Lower leg skin (tissue), 4 donors: ENCODE measurements at regions not wholly inside any gene's neighbourhood (a gene's known extent, or its start where the extent isn't known, plus 50 kb on each side); places are given as distances from the start of the nearest gene placed in this dataset.

Source experiments
- DNase-seq, 2 donors: peaks; one replicate each; pipeline ENCODE4 v3.0.0-alpha.2; 2019; ENCODE audit warnings: low spot score in 2 of 2
- H3K4me3 ChIP-seq: fragments of 200-600 bp; sonication (generic); 2 replicates; pipeline ENCODE4 v1.5.1; 2017; ENCODE audit warnings: mild to moderate bottlenecking, low read depth; ENCODE audit not compliant: poor library complexity, severe bottlenecking
- POLR2A ChIP-seq, 2 donors: fragments of 450-650 bp; IDR thresholded peaks; one replicate each; pipeline ENCODE4 v1.6.1; 2016 to 2017; ENCODE audit warnings: antibody characterized with exemption in 2 of 2, mild to moderate bottlenecking in 1 of 2, moderate library complexity in 1 of 2
- WGBS, 2 donors: methylation state at CpG; one replicate each; pipeline ENCODE4 v1.1.5; 2018; 5-methylcytosine and 5-hydroxymethylcytosine counted together
- intact Hi-C: fragments of 100-400 bp; cut with DNase I; formaldehyde crosslinking; loops from one replicate; pipeline ENCODE4 v1.15.0; 2023; ENCODE audit warnings: low total_unique reads
- TF ChIP-seq, protein P1 (sequence below), 3 donors: fragments of 450-650 bp; IDR thresholded peaks; one replicate each; pipeline ENCODE4 v1.5.1; 2016; ENCODE audit warnings: antibody characterized with exemption in 3 of 3, mild to moderate bottlenecking in 3 of 3, moderate library complexity in 2 of 3

DNA sequence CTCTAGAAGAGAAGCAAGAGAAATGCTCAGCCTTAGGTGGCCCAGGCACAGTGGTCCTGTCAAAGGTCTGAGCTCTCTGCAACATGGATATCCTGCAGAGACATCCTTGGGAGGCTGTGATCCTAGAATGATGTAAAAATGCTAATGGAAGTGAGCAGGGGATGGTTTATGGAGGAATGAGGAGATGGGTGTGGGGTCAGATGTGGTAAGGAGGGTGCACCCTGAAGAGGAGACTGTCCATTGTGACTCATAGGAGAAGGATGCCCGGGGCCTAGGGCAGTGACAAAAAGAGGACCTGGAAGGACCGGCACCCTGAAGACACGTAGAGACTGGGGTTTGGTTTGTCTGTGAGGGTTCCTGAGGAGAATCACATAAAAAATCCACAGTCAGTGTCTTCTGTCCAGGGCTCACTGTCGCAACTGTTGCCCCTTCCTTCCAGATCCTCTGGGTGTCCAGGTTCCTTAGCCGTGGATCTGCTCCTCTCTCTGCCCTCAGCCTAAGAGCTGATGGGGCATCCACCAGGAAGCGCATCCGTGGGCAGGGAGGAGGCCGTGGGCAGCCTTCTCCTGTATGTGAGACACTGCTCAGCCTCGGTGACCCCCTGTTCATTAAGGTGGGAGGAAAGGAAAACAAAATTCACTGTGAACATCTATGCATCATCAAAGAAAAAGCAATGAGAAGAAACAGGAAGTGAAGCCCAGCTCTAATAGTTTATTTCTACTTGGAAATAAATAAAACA is 110.7 kb downstream of the VPREB1 start:
- intact Hi-C loops, result no loop called here
- WGBS, 2 donors, result 73 to 76% methylated on average over 9 of the region's 9 CpGs
- no peak for DNase-seq
- no peak overlapping the region for H3K4me3 ChIP-seq
- no peak for TF ChIP-seq POLR2A (IDR thresholded peaks at IDR 0.05)
- TF ChIP-seq, protein P1, sequence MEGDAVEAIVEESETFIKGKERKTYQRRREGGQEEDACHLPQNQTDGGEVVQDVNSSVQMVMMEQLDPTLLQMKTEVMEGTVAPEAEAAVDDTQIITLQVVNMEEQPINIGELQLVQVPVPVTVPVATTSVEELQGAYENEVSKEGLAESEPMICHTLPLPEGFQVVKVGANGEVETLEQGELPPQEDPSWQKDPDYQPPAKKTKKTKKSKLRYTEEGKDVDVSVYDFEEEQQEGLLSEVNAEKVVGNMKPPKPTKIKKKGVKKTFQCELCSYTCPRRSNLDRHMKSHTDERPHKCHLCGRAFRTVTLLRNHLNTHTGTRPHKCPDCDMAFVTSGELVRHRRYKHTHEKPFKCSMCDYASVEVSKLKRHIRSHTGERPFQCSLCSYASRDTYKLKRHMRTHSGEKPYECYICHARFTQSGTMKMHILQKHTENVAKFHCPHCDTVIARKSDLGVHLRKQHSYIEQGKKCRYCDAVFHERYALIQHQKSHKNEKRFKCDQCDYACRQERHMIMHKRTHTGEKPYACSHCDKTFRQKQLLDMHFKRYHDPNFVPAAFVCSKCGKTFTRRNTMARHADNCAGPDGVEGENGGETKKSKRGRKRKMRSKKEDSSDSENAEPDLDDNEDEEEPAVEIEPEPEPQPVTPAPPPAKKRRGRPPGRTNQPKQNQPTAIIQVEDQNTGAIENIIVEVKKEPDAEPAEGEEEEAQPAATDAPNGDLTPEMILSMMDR (IDR thresholded peaks at IDR 0.05), result no peak

DNA sequence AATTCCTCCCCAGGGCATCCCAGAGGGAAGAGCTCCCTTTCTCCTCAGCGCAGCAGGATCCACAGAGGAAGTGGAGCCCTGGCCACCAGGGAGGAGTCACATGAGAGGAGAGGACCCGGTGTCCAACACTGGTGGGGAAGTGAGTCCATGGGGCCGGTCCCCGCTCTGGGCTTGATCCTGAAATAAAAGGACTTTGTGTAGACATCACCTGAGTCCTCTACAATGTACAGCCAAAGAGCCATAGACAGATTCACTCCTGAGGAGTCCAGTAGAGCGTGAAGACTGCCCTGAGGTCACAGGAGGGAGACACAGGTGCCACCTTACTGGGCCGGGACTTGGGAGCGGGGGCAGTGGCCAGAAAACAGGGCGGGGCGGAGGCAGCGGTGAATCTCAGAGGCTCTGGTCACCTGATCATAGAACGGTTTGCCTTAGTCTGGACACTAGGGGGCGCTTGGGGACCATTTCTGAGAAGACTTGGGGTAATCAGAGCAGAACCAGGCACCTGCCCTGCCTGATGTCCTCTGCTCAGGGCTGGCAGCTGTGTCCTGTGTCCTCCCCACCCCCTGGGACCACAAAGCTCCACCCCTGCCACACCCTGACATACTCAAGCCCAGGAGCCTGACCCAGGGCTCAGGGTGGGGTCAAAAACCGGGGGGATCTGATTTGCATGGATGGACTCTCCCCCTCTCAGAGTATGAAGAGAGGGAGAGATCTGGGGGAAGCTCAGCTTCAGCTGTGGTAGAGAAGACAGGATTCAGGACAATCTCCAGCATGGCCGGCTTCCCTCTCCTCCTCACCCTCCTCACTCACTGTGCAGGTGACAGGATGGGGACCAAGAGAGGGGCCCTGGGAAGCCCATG is 112.7 kb downstream of the VPREB1 start:
- 17 to 19% methylated on average over 13 to 14 of the region's 14 CpGs for WGBS, 2 donors
- TF ChIP-seq, protein P1 (IDR thresholded peaks at IDR 0.05), result no peak
- TF ChIP-seq POLR2A (IDR thresholded peaks at IDR 0.05), result no peak
- intact Hi-C loops, result no loop called here
- peak; percentile 35 to 91 for DNase-seq
- no peak overlapping the region for H3K4me3 ChIP-seq

DNA sequence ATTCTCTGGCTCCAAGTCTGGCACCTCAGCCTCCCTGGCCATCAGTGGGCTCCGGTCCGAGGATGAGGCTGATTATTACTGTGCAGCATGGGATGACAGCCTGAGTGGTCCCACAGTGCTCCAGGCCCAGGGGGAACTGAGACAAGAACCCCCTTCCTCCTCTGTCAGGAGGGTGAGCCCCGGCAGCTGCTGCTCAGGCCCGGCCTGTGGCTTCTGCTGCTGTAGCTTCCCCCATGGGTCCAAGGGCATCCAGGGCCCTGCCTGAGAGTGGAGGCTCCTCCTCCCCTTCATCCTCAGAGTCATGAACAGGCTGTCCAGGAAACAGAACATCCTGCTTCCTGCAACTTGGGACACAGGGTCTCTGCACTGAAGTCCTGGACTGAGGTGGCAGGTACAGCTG is 113.6 kb downstream of the VPREB1 start:
- intact Hi-C loops, result no loop called here
- no peak overlapping the region for H3K4me3 ChIP-seq
- DNase-seq, result no peak
- 60 to 74% methylated on average over 4 of the region's 4 CpGs for WGBS, 2 donors
- no peak for TF ChIP-seq POLR2A (IDR thresholded peaks at IDR 0.05)
- TF ChIP-seq, protein P1 (IDR thresholded peaks at IDR 0.05), result no peak

DNA sequence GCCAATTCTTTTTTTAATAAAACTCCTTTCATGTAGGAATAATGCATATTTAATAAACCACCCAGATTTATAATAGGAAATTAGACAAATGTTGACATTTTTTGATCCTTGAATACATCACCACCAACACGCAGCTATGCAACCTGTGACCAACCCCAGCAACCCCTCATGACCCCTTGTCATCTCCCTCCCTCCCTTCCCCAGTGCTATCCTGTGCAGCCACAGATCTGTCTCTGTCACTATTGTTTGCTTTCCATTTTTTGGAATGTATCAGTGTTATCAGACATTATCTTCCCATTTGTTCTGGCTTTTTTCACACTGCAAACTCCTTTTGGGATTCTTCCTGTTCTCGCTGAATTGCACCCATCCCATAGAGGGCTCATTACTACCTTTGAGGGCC is 114.1 kb downstream of the VPREB1 start:
- DNase-seq, result no peak
- intact Hi-C loops, result no loop called here
- H3K4me3 ChIP-seq, result no peak overlapping the region
- WGBS, 2 donors, result 77 to 81% methylated on average over 2 of the region's 2 CpGs
- no peak for TF ChIP-seq POLR2A (IDR thresholded peaks at IDR 0.05)
- TF ChIP-seq, protein P1 (IDR thresholded peaks at IDR 0.05), result no peak

DNA sequence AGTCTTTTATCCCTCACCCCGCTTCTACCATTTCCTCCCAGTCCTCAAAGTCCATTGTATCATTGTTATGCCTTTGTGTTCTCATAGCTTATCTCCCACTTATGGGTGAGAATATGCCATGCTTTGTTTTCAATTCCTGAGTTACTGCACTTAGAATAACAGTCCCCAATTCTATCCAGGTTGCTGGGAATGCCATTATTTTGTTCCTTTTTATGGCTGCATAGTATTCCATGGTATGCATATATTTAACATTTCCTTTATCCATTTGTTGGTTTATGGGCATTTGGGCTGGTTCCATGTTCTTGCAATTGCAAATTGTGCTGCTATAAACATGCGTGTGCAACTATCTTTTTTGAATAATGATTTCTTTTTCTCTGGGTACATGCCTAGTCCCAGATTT is 114.9 kb downstream of the VPREB1 start:
- no peak overlapping the region for H3K4me3 ChIP-seq
- intact Hi-C loops, result no loop called here
- no peak for DNase-seq
- WGBS, 2 donors, result 74 to 79% methylated on average over 2 of the region's 2 CpGs
- TF ChIP-seq, protein P1 (IDR thresholded peaks at IDR 0.05), result no peak
- no peak for TF ChIP-seq POLR2A (IDR thresholded peaks at IDR 0.05)
